ENCODE measurements at regions not wholly inside any gene's neighbourhood (a gene's known extent, or its start where the extent isn't known, plus 50 kb on each side); places are given as distances from the start of the nearest gene placed in this dataset.
"Not testable (repeated sequence)": the region's sequence is repeated elsewhere in the genome, so short reads cannot be mapped to it uniquely, and the experiment has no call there.

DNA sequence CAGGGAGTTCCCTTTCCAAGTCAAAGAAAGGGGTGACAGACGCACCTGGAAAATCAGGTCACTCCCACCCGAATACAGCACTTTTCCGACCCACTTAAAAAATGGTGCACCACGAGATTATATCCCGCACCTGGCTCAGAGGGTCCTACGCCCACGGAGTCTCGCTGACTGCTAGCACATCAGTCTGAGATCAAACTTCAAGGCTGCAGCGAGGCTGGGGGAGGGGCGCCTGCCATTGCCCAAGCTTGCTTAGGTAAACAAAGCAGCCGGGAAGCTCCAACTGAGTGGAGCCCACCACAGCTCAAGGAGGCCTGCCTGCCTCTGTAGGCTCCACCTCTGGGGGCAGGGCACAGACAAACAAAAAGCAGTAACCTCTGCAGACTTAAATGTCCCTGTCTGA lies 277.8 kb upstream of the ARHGAP42 start:
- H3K4me1 Mint-ChIP-seq (ENCODE audit: low read depth); H3K27ac Mint-ChIP-seq; H3K36me3 Mint-ChIP-seq (ENCODE audit: insufficient read depth in 2 of 2); H3K4me3 Mint-ChIP-seq; DNase-seq; ATAC-seq (replicated peaks in 1 of 2); H3K27me3 Mint-ChIP-seq (ENCODE audit: low read depth): not testable (repeated sequence)
- H3K9me3 Mint-ChIP-seq: peaks cover 4 to 10% of the 10 kb centered on the region in 2 donors

- peaks cover 0 to 5% of the 10 kb centered on the region in 2 donors for H3K36me3 Mint-ChIP-seq (ENCODE audit: insufficient read depth in 2 of 2)
- no peaks in the 10 kb centered on the region for H3K4me1 Mint-ChIP-seq (ENCODE audit: low read depth)
- DNase-seq (no peak), ATAC-seq (replicated peaks in 1 of 2) (no peak)
- peaks cover 7 to 19% of the 10 kb centered on the region in 2 donors for H3K9me3 Mint-ChIP-seq
- no peaks in the 10 kb centered on the region for H3K27me3 Mint-ChIP-seq (ENCODE audit: low read depth)
- H3K27ac Mint-ChIP-seq: no peak overlapping the region
- H3K4me3 Mint-ChIP-seq: no peak overlapping the region
These were observed 267.6 kb upstream of the ARHGAP42 start for GRCh38 chr11:100419518-100419917.

DNA sequence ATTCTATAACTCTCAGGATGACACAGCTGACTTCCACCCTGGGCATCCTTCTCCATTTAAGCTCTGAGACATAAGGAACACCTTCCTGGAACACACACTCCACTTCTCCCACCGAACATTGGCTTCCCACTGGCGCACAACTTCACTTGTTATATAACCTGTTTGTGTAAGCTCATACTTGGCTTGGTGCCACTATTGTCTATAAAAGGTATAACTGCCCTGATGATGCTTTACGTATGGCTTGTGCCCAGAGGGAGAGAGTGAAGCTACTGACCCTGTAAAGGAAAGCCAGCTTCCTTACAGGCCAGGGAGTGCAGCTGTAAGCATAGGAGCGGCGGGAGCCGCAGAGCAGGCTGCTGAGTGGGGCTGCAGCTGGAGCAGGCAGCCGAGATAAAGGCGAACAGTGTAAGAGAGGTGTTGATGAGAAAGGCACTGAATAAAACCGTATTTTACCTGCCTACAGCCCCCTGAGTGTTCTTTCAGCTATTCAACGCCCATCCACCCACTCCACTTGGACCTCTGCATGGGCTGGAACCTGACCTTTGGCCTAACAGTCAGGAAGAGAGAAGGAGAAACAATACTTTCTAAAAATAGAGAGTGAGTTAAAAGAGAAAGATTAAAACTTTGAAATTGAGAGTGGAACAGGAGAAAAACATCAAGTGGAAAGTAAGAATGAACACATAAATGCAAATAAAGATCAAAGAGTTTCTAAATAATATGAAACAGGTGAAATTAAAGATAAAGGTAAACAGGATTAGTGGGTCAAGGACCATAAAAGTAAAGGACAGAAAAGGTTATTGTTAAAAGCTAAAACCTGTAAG lies 252.1 kb upstream of the ARHGAP42 start:
- H3K27ac Mint-ChIP-seq: no peak overlapping the region
- H3K36me3 Mint-ChIP-seq (ENCODE audit: insufficient read depth in 2 of 2): no peaks in the 10 kb centered on the region
- H3K4me1 Mint-ChIP-seq (ENCODE audit: low read depth): no peaks in the 10 kb centered on the region
- peaks cover 9 to 13% of the 10 kb centered on the region in 2 donors for H3K9me3 Mint-ChIP-seq
- DNase-seq (no peak), ATAC-seq (replicated peaks in 1 of 2) (no peak)
- H3K4me3 Mint-ChIP-seq: no peak overlapping the region
- H3K27me3 Mint-ChIP-seq (ENCODE audit: low read depth): no peaks in the 10 kb centered on the region

GRCh38 chr11:100438376-100438775 lies 248.7 kb upstream of the ARHGAP42 start:
- H3K27ac Mint-ChIP-seq: no peak overlapping the region
- no peaks in the 10 kb centered on the region for H3K4me1 Mint-ChIP-seq (ENCODE audit: low read depth)
- peaks cover 5 to 12% of the 10 kb centered on the region in 2 donors for H3K9me3 Mint-ChIP-seq
- H3K4me3 Mint-ChIP-seq: no peak overlapping the region
- no peak for DNase-seq
- no peaks in the 10 kb centered on the region for H3K36me3 Mint-ChIP-seq (ENCODE audit: insufficient read depth in 2 of 2)
- H3K27me3 Mint-ChIP-seq (ENCODE audit: low read depth): no peaks in the 10 kb centered on the region
- ATAC-seq (replicated peaks in 1 of 2): no peak

DNA sequence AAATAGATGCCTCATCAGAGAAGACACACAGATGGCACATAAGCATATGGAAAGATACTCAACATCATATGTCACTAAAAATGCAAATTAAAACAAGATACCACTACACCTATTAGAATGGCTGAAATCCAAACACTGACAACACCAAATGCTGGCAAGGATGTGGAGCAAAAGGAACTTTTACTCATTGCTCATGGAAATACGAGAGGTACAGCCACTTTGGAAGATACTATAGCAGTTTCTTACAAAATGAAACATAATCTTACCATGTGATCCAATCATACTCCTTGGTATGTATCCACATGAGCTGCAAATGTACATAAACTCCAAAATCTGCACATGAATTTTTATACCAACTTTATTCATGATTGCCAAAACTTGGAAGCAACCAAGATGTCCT lies 246.0 kb upstream of the ARHGAP42 start:
- H3K27me3 Mint-ChIP-seq (ENCODE audit: low read depth): no peaks in the 10 kb centered on the region
- no peaks in the 10 kb centered on the region for H3K36me3 Mint-ChIP-seq (ENCODE audit: insufficient read depth in 2 of 2)
- no peak overlapping the region for H3K4me3 Mint-ChIP-seq
- H3K4me1 Mint-ChIP-seq (ENCODE audit: low read depth): no peaks in the 10 kb centered on the region
- H3K9me3 Mint-ChIP-seq: peaks cover 2% of the 10 kb centered on the region in 2 donors
- DNase-seq: no peak
- no peak for ATAC-seq (replicated peaks in 1 of 2)
- no peak overlapping the region for H3K27ac Mint-ChIP-seq

DNA sequence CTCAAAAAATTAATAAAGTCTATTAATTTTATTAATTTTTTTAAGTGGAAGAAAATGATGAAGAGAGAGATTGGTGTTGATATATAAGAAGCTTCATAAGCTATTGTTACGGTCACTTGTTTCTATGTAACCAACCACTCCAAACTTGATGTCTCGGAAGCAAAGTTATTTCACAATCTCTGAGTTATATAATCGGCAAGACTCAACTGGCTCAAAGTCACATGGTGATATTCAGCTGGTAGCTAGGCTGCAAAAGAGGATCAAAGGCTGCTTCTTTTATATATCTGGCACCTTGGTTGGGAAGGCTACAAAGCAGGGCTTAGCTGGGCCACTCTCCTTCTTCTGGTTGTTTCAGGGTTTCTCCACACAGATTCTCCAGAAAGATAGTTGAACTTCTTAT lies 245.1 kb upstream of the ARHGAP42 start:
- Mint-ChIP-seq H3K4me1 (ENCODE audit: low read depth) (no peaks in the 10 kb centered on the region), H3K36me3 (ENCODE audit: insufficient read depth in 2 of 2) (peaks cover 0 to 2% of the 10 kb centered on the region in 2 donors), H3K4me3 (no peak overlapping the region), H3K27ac (no peak overlapping the region), H3K27me3 (ENCODE audit: low read depth) (no peaks in the 10 kb centered on the region), H3K9me3 (peaks cover 2 to 4% of the 10 kb centered on the region in 2 donors)
- DNase-seq: no peak
- no peak for ATAC-seq (replicated peaks in 1 of 2)

DNA sequence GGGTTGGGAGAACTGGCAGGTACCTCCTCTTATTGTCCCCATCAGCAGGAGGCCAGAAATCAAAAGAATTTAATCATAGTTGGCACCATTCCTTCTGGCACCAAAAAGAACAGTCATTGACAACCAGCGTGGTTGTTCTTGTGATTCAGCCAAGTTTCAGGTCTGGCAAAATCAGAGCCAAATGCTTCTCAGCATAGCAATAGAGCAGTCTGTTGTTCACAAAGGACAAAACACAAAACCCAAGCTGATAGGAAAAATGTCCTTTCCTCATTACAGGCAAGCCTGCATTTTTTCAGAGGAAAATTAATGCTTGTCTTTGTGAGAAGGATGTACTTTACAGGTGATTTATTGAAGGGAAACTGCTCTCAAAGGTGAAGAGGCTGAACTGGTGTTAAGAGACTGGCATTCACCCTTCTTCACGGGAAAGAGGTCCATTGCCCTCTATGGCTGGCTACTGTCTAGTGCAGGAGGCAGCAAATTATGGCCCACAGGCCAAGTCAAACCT lies 241.8 kb upstream of the ARHGAP42 start:
- H3K4me3 Mint-ChIP-seq: no peak overlapping the region
- H3K4me1 Mint-ChIP-seq (ENCODE audit: low read depth): no peaks in the 10 kb centered on the region
- DNase-seq (no peak), ATAC-seq (replicated peaks in 1 of 2) (no peak)
- H3K27ac Mint-ChIP-seq: no peak overlapping the region
- H3K36me3 Mint-ChIP-seq (ENCODE audit: insufficient read depth in 2 of 2): peaks cover 0 to 2% of the 10 kb centered on the region in 2 donors
- H3K9me3 Mint-ChIP-seq: peaks cover 6 to 10% of the 10 kb centered on the region in 2 donors
- no peaks in the 10 kb centered on the region for H3K27me3 Mint-ChIP-seq (ENCODE audit: low read depth)

DNA sequence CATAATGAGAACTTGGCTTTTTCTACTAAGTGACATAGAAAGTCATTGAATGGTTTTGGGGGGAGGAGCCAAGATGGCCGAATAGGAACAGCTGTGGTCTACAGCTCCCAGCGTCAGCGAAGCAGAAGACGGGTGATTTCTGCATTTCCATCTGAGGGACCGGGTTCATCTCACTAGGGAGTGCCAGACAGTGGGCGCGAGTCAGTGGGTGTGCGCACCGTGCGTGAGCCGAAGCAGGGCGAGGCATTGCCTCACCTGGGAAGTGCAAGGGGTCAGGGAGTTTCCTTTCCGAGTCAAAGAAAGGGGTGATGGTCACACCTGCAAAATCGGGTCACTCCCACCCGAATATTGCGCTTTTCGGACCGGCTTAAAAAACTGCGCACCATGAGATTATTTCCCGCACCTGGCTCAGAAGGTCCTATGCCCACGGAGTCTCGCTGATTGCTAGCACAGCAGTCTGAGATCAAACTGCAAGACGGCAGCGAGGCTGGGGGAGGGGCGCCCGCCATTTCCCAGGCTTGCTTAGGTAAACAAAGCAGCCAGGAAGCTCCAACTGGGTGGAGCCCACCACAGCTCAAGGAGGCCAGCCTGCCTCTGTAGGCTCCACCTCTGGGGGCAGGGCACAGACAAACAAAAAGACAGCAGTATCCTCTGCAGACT lies 235.2 kb upstream of the ARHGAP42 start:
- H3K27ac Mint-ChIP-seq; H3K27me3 Mint-ChIP-seq (ENCODE audit: low read depth); H3K4me3 Mint-ChIP-seq; ATAC-seq (replicated peaks in 1 of 2); H3K4me1 Mint-ChIP-seq (ENCODE audit: low read depth); H3K36me3 Mint-ChIP-seq (ENCODE audit: insufficient read depth in 2 of 2); DNase-seq: not testable (repeated sequence)
- H3K9me3 Mint-ChIP-seq: peaks cover 8 to 13% of the 10 kb centered on the region in 2 donors

DNA sequence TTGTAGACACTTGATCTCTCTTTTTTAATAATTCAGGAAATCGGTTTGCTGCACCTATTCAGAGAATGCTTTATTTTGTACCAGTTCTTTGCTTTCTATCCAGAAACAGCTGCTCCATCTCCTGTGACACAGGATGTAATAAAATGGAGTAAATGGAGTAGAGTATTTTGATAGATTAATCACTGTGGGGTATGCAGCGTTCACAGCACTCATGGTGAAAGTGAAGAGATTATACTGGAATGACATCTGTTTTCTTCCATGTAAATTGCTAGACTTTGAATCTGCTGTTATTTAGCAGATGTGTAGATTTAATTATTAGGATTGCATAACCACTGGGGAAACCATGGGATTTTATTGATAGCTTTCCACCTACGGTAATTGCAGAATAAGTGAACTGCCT lies 227.3 kb upstream of the ARHGAP42 start:
- Mint-ChIP-seq H3K27ac (no peak overlapping the region), H3K27me3 (ENCODE audit: low read depth) (no peaks in the 10 kb centered on the region), H3K4me1 (ENCODE audit: low read depth) (no peaks in the 10 kb centered on the region), H3K9me3 (peaks cover 13 to 16% of the 10 kb centered on the region in 2 donors), H3K4me3 (no peak overlapping the region), H3K36me3 (ENCODE audit: insufficient read depth in 2 of 2) (no peaks in the 10 kb centered on the region)
- no peak for ATAC-seq (replicated peaks in 1 of 2)
- DNase-seq: no peak

- H3K27me3 Mint-ChIP-seq (ENCODE audit: low read depth): no peaks in the 10 kb centered on the region
- H3K36me3 Mint-ChIP-seq (ENCODE audit: insufficient read depth in 2 of 2): no peaks in the 10 kb centered on the region
- DNase-seq: no peak
- H3K4me1 Mint-ChIP-seq (ENCODE audit: low read depth): no peaks in the 10 kb centered on the region
- no peak overlapping the region for H3K4me3 Mint-ChIP-seq
- no peak overlapping the region for H3K27ac Mint-ChIP-seq
- ATAC-seq (replicated peaks in 1 of 2): no peak
- peaks cover 13 to 16% of the 10 kb centered on the region in 2 donors for H3K9me3 Mint-ChIP-seq
These were observed 226.7 kb upstream of the ARHGAP42 start for GRCh38 chr11:100460426-100460825.

- H3K27me3 Mint-ChIP-seq (ENCODE audit: low read depth): no peaks in the 10 kb centered on the region
- DNase-seq (no peak), ATAC-seq (replicated peaks in 1 of 2) (no peak)
- peaks cover 13 to 20% of the 10 kb centered on the region in 2 donors for H3K9me3 Mint-ChIP-seq
- H3K27ac Mint-ChIP-seq: no peak overlapping the region
- H3K4me1 Mint-ChIP-seq (ENCODE audit: low read depth): no peaks in the 10 kb centered on the region
- no peaks in the 10 kb centered on the region for H3K36me3 Mint-ChIP-seq (ENCODE audit: insufficient read depth in 2 of 2)
- H3K4me3 Mint-ChIP-seq: no peak overlapping the region
These were observed 219.1 kb upstream of the ARHGAP42 start for GRCh38 chr11:100467821-100468508.

DNA sequence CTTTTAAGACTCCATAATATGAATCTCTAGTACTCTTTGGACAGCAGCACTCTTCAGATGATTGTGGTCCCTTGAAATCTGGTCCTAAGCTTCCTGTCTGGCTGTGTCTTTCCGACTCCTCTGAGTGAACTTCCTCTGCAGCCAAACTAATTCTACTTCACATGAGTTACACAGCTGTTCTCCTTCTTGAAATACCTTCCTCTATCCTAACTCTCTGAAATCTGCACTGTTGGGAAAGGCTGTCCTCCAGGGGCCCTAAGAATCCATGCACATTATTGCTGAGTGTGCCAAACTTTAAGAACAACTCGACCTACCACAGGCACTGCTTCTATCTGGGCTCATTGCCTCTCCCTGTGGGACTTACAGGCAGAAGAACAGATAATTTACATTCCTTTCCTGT lies 217.3 kb upstream of the ARHGAP42 start:
- Mint-ChIP-seq H3K9me3 (peaks cover 15 to 17% of the 10 kb centered on the region in 2 donors), H3K27me3 (ENCODE audit: low read depth) (no peaks in the 10 kb centered on the region), H3K27ac (no peak overlapping the region), H3K36me3 (ENCODE audit: insufficient read depth in 2 of 2) (no peaks in the 10 kb centered on the region), H3K4me3 (no peak overlapping the region), H3K4me1 (ENCODE audit: low read depth) (no peaks in the 10 kb centered on the region)
- no peak for DNase-seq
- no peak for ATAC-seq (replicated peaks in 1 of 2)

DNA sequence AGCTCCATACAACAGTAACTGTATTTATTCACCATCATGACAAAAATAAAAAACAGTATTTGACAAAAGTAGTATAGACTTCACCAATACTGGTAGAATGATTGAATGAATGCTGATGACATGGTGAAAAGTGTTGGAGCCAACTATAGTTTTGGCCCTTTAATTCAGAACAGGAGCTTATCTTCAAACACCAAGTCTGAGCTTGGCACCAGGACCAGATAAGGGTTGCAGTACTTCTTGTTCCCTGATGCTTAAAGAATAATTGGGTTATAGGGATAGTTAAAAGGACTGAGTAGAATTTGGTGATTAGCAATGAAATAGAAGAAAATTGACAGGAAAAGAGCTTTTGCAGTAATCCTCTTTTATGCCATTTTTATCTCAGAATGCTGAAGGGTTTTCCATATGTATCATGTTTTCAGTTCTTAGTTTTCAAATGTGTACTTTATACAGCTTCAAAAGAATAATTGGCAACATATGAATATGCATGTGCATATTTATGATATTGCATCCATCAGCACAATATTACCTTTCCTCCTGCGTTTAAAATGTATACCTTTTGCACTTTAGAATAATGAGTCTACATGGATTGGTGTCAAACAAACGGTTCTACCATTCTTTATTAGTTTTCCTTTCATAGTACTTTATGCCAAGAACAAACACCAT lies 214.2 kb upstream of the ARHGAP42 start:
- Mint-ChIP-seq H3K9me3 (peaks cover 10 to 12% of the 10 kb centered on the region in 2 donors), H3K4me3 (no peak overlapping the region), H3K27ac (no peak overlapping the region), H3K36me3 (ENCODE audit: insufficient read depth in 2 of 2) (no peaks in the 10 kb centered on the region), H3K27me3 (ENCODE audit: low read depth) (no peaks in the 10 kb centered on the region), H3K4me1 (ENCODE audit: low read depth) (no peaks in the 10 kb centered on the region)
- DNase-seq (no peak), ATAC-seq (replicated peaks in 1 of 2) (no peak)
